GM18909 (cell line): ENCODE measurements at regions not wholly inside any gene's neighbourhood (a gene's known extent, or its start where the extent isn't known, plus 50 kb on each side); places are given as distances from the start of the nearest gene placed in this dataset.

ENCODE experiments used
- ATAC-seq: cut with Tn5 transposase; IDR thresholded peaks from one replicate; pipeline ENCODE4 v1.9.1; 2021; ENCODE audit warnings: mild to moderate bottlenecking; ENCODE audit not compliant: unreplicated experiment, poor library complexity

DNA sequence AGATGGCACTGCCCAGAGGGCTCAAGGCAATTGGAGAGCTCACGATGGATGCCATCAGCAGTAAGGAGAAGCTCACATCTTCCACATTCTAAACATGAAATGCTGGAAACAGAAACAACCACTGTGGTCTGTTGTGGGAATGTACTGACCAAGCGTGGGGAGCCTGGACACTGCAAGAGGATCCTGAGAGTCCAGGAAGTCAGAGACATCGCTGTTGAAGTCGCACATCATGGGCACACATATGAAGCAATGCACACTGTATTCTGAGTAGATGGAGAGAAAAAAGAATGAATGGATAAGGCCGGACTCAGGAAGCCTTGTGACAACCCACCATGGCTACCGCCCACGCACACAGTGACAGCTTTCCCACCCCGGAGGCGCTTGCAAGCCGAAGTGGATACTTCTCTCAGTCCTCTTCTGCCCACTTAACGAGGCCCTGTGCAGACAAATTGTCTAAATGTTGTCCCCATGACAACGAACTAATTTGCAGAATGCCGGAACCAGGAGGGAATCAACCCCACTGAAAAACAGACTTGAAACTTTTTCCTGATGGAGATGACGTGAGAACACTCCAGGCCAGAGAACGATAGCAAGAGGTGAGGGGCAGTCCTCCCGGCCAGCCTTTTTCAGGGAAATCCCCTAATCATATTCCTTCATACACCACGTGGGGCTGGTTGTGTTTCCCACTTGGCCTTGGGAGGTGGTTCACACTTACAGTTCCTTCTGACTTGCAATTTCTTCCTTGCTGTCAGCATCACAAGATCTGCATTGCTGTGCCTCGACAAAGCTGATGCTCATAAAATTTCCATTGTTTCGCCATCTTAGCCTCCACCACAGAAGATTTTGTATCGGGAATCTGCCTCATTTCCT, 109.6 kb upstream of the SERP2 start:
- ATAC-seq: no peak

DNA sequence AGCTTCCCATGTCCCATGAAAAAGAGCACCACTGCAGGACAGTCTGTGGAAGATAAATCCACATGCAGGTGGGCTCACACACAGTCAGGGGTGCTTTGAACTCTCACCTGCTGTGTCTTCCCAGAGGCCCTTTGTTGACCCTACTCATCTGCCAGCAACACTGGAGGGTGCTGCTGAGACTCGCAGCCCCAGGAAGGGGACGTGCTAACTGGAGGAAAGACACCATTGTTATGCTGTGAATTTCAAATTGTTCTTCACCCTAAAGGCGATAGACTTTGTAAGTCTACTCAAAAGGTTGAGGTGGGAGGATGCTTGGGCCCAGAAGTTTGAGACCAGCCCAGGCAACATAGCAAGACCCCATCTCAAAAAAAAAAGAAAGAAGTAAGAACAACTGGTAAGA, 107.3 kb upstream of the SERP2 start:
- ATAC-seq: no peak

DNA sequence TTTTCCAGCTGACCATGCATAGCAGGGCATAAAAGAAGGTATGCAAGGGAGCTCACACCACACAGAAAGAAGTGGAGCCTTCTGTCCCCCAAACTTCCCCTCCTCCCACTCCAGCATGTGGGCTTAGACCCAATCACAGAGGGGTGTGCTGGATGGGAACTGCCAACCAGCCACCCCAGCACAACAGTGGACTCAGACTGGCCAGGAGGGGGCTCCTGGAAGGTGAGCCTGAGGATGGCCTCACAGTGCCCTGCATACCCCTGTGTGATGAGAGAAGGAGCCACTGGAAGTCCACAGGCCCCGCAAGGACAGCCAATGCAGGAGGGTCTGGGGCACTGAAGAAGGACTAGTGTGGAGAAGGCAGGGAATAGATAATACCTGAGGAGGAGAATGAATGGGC, 106.9 kb upstream of the SERP2 start:
- no peak for ATAC-seq

DNA sequence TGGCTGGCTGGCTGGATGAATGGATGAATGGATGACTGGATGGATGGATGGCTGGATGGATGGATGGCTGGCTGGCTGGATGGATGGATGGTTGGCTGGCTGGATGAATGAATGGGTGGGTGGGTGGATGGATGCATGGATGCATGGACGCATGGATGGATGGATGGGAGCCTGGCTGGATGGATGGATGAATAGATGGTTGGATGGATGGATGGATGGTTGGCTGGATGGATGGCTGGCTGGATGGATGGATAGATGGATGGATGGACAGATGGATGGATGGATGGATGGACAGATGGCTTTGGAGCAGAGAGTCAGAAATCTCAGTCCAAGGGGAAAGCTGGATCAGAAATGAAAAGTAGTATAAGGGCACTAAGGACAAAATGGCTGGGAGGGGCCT, 106.4 kb upstream of the SERP2 start:
- no peak for ATAC-seq

DNA sequence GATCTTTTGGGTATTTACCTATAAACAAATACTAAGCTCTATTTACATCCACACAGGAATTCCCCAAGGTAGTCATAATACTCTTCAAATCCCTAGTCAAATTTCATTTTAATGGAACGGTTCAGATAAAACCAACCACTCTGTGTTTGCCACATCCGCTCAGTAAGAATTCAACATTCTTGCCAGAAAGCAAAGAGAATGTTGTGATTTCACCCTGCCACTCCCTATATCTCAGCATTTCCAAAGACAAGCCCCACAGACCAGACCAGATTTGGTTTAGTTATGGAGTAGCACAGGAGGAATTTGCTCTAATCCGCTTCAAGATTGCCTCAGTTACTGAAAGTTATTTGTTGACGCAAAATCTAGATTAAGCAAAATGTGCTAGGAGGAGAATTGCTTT, 105.6 kb upstream of the SERP2 start:
- ATAC-seq: no peak

DNA sequence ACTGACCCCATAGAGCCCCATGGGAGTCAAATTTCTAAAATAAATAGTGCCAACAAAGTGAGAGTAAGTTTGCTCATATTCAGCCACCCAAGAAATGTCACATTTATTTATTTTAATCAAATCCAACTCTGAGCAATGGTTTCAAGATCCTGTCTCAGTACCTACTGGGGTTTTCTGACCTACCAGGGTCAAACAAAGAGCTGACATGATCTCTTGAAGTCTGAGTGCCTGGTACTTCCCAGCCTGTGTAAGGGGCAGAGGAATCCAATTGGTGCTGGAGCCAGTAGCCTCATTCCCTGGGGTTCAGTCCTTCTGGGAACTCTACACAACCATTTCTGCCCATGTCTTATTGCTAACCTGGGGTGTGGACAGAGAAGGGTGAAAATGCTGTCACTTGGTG, 104.6 kb upstream of the SERP2 start:
- no peak for ATAC-seq

DNA sequence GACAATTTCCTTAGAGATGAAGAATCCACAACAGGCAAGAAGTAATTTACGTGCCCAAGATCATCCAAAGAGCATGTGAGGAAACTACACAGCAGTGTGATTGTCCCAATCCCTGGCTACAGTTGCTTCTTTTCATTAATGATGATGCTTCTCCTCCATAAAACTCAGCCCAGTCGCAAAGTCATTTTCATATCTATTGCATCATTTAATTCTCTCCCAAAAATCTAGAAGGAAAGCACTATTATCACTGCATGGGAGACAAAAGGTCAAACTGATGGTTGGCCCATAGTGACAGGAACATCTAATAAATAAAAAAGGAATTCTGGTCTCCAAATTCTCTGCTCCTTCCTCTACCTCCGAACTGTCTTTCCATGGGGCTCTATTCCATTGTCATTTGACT, 103.5 kb upstream of the SERP2 start:
- no peak for ATAC-seq

DNA sequence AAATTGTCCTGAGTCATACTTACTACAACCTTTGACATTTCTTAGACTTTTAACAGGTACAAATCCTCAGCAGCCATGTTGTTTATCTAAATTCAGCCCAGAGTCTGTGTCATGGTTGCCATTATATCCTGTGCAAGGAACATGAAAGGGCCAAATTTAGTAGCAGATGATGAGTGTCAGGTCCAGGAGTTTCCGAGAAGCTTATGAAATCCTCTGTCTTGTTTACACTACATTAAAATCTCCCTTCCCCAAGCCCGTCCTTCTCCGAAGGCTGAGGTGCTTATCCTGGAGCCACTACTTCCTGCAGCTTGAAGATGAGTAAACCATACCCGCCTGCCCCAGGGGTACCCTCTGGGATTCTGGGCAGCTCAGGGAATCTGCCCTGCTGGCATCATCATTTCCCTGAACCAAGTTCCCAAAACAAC, 102.6 kb upstream of the SERP2 start:
- ATAC-seq: no peak

DNA sequence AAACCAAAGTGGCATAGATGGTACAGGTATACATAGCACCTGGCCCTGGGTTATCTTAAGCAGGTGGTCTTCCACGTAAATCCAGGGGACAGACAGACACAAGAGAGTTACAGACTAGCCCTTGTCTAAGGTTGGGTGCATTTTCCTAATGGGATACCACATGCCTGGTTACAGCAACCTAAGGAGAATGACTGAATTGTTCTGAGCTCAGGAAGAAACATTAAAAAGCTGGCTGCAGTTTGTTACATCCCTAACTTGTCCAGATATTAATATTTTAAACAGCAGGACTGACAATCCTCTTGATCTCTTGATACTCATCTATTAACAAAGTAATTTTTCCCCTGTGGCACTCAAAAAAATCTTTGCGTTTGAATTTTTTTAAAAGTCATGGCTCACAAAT, 102.2 kb upstream of the SERP2 start:
- ATAC-seq: no peak

DNA sequence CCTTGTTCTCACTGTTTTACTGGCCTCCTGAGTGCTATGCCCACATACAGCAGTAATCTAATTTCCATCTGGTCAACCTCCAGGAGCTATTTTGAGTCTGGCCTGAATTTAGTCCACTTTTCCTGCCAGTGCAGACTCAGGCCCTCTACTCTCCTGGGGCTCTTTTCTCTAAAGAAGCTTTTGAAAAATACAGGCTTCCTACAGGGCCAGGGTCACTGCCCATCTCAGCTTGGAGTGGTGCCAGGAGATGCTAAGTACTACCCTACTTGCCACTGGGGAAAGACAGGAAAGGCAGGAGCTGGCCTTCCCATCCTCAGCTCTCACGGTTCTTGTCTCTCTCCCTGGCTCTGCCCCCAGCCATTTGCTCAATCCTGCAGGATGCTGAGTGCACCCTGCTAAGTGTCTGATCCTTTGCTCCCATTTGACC, 101.7 kb upstream of the SERP2 start:
- no peak for ATAC-seq

DNA sequence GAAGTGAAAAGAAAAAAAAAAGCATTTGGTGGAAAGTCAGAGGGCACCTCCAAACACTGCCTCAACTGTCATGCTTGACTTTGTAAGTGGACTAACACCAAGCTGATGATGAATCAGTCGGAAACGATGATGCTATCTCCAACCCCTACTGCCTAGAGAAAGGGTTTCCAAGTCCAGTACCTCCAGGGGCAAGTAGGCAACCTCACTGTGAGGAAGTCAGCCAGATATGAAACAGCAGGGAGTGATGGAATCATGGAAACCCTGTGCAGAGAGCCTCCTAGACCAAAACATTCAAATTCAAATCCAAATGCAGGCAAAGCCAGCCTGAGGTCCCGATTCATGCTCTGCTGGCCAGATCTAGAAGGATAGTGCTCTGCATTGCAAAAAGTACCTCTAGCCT, 100.9 kb upstream of the SERP2 start:
- ATAC-seq: no peak

DNA sequence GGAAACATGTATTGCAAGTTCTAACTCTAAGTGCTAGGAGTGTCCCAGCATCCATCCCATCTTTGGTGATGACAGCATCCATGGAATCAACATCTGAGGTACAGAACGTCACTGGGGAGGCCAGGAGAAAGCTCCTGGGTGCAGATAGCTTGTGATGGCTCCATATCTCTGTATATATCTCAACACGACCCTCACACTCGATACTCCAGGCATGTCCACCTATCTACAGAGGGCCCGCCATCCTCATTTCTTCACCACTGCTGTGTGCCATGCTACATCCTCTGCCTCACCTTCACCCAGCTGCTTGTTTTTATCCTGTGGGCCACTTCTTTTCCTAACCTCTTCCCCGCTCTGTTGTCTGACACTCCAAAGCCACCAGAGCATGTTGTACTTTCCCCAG, 100.4 kb upstream of the SERP2 start:
- ATAC-seq: no peak

DNA sequence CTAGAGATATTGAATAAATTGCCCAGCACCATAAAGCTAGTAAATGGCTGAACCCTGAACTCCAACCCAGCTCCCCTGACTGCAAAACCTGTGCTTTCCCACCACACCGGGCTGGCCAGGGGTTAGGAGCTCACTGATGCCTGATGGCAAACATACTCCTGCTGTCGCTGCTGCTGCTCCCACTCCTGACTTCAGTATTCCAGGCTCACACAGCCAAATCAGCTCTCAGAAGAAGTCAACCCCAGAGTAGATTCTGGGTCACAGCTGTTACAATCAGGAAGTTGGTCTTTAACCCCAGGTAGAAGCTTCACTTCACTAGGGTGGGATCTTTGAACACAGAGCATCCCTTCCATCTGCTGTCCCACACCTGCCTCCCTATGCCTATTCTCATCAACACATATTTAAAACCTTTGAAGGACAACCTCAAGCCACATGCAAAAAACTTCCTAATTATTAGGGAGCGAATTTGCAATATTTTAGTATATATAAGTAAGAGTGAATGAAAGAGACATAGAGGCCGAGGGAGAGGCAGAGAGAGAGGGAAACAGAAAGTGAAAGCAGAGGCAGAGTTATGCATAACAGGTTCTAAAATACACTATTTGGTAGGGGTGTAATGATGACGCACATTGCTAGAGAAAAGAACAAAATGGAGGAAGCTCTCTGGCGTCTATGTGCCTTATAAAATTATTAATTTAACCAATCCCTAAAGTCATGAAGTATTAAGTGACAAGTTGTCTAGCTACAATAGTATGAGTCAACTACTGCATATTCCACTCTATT, 99.4 kb upstream of the SERP2 start:
- ATAC-seq: peak; percentile 86

DNA sequence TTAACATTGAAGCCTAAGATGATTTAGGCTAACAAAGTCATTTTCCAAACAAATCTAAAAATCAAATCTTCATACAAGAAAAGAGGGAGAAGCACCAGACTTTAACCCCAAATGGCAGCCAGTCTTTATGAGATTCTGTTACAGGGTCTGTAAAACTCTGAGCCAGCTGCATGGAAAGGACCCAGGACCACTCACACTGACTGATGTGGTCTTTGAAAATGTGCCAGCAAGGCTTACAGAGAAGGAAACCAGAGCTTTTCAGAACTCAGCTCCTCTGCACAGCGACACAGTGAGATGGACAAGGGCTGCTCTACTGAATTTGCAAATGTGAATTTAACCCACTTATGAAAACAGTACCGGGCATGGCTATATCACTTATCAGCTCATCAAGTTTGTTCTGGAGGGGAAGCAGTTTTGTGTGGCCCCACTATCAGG, 98.8 kb upstream of the SERP2 start:
- ATAC-seq: peak; percentile 7

DNA sequence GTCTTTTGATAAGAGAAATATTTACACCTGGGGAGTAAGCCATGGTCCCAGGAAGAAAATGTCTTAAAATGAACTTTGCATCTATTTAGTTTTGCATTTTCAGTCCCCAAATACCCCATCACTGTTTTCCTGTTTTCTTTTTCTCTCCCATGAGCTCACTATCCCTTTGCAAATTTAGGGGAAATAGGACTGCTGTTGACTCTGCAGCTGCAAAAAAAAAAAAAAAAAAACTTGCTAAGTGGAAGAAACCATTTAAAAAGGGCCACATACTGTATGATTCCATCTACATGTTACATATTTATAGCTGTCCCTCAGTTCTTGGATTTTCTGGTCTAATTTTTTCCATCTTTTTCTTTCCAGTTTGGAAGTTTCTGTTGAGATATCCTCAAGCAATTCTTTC, 98.2 kb upstream of the SERP2 start:
- ATAC-seq: no peak

DNA sequence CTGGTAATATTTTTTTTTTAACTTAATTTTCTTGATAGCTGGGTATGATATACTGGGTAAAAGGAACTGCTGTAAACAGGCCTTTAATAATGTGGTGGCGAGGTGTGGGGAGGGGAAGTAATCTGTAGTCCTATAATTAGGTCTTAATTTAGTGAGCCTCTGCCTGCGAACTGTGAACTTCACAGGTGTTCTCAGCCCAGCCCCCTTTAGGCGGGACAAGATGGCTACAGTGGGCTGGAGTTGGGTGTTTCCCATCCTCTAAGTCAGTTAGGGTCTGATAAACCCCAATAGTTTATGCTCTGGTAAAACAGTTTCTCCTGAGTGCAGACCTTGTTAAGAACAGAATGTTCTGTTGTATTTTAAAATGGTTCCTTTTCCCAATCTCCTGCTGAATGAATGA, 97.6 kb upstream of the SERP2 start:
- no peak for ATAC-seq

DNA sequence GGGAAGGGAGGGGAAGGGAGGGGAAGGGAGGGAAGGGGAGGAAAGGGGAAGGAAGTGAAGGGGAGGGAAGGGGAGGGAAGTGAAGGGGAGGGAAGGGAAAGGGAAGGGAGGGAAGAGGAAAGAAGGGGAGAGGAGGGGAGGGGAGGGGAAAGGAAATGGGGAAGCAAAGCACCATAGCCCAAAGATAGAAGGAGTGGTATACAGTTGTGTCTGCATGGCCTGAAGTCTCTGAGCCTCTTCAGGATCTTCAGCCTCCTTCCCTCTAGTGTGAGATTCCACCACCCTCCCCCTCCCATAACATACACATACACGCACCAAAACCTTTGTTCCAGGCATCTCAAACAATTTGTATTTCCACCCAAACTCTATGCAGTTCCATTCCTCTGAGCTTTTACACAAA, 96.2 kb upstream of the SERP2 start:
- no peak for ATAC-seq

DNA sequence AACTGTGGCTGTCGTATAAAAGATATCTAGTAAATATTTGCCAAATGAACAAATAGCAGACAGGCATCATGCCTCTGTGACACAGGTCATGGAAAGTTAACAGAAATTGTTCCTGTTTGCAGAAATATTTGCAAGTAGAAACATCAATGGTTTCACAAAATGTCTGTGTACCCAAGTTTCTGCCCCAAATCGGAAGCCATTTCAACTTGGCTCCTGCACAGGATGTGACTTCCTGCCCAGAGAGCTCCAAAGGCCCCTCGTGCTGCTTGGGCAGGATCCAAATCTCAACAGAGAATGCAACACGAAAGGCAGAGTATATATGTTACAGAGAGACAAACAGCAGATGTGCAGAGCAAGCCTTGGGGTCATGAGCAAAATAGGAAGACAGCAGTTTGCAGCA, 95.5 kb upstream of the SERP2 start:
- ATAC-seq: no peak

DNA sequence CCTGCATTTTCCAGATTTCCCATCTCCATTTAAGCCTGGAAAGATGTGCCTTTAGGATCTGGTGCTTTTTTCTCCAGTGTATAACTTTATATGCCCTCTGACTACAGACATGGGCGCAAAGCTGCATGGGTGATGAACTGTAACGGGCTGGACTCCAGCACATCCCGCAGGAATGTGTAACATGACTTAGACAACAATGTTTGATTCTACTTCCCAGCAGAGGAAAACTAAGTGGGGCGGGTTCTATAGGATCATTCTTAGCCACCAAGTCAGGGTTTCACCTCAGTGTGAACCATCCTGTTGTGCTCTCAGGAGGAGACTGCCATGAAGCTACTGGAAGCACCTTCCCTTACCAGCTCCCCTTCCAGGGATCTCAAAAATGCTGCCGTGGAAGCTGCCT, 93.2 kb upstream of the SERP2 start:
- no peak for ATAC-seq

DNA sequence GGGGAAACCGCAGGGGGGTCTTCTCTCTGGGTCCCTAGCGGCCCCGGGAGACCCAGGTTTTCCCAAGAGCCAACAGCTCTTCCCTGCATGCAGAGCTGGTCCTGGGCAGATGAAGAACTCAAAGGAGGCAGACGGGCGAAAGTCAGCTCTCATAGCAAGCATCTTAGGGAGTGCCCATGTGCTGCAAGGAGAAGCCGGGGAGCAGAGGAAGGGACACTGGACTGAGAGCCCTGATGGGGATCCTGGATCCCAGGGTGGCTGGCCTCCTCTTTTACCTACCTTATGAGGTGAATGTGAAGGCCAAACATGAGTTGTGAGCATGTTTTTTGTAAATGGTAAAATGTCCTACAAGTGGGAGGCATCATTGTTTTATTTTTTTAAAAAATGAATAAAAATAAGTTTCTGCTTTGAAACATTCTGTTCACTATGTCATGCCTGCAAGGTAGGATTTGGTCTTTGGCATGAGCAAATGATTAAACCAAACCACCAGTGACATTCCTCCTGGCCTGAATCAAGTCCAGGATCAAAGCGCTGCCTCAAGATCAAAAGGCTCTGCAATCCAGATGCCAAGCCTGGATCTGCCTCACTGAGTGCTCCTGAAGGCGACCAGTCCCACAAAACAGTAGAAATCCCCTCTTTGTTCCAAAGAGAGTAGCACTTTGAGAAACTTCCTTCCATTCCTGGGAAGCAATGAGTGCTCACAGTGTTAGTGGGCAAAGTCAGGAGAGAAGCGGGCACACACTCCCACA, 92.2 kb upstream of the SERP2 start:
- ATAC-seq: no peak

DNA sequence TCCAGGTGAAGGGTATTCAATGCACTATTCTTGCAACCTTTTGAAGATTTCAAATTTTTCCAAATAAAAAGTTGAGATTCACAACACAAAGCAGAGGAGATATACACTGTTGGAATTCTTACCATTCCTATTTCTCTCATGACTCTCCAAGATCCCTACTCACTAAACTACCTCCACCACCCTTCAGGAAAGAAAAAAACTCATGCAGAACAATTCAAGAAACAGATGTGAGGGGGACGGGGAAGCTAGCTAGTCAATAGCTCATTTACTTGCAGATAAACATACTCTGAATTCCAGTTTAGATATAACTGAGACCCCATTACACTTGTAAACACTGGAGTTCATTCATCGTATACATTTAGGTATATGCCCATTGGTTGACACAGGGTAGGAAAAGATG, 90.0 kb upstream of the SERP2 start:
- ATAC-seq: no peak
